Activated T-helper 1 cell treated with anti-CD3 and anti-CD28 coated beads, Interleukin-12 subunit alpha, Interleukin-12 subunit beta, Interleukin-2, Interleukin-4 antibody, amounts not matched to agents 30 ng/mL and 10 ng/mL and 1 ng/mL, durations not matched to agents 14 hours and 24 hours and 36 hours (primary cell): ENCODE measurements at regions not wholly inside any gene's neighbourhood (a gene's known extent, or its start where the extent isn't known, plus 50 kb on each side); places are given as distances from the start of the nearest gene placed in this dataset.
"Not testable (repeated sequence)": the region's sequence is repeated elsewhere in the genome, so short reads cannot be mapped to it uniquely, and the experiment has no call there.

Source experiments
- DNase-seq: peaks from one replicate; pipeline ENCODE4 v3.0.0; 2021; ENCODE audit warnings: low spot score
- H3K27ac Mint-ChIP-seq: one replicate; pipeline ENCODE4 v1.8.0; 2021; ENCODE audit warnings: mild to moderate bottlenecking, mixed read lengths
- H3K27me3 Mint-ChIP-seq: one replicate; pipeline ENCODE4 v1.8.0; 2022; ENCODE audit warnings: mild to moderate bottlenecking, moderate library complexity, mixed read lengths; ENCODE audit not compliant: insufficient read depth
- H3K36me3 Mint-ChIP-seq: one replicate; pipeline ENCODE4 v1.8.0; 2021; ENCODE audit warnings: low read depth, mixed read lengths
- H3K4me1 Mint-ChIP-seq: one replicate; pipeline ENCODE4 v1.8.0; 2021; ENCODE audit warnings: low read depth, mixed read lengths
- H3K4me3 Mint-ChIP-seq: one replicate; pipeline ENCODE4 v1.8.0; 2021; ENCODE audit warnings: mild to moderate bottlenecking, moderate library complexity, mixed read lengths
- H3K9me3 Mint-ChIP-seq: one replicate; pipeline ENCODE4 v1.8.0; 2021; ENCODE audit warnings: mixed read lengths
- intact Hi-C: fragments of 100-400 bp; cut with micrococcal nuclease; formaldehyde crosslinking; loops from one replicate; pipeline ENCODE4 v1.15.1; 2024

DNA sequence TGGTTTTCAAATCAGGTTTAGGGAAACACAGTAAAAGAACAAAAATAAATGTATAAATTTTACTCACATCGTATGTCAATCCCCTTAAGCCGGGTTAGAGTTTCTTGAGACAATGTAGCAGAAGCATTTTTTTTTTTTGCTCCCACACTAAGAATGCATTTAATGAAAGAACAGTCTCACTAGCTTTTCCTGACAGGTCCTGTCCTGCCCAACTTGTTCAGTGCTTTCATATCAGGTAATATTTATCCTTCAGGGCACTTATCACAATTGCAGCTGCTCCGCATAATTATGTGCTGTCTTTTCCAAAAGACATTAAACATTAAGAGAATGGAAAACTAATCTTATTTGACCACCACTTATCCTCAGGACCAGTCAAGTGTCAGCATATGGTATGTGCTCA lies 632.0 kb downstream of the HTR1B start:
- H3K36me3 Mint-ChIP-seq, result no peaks in the 10 kb centered on the region
- H3K9me3 Mint-ChIP-seq, result peaks cover 8% of the 10 kb centered on the region
- H3K4me1 Mint-ChIP-seq, result no peaks in the 10 kb centered on the region
- DNase-seq, result no peak
- no peaks in the 10 kb centered on the region for H3K27me3 Mint-ChIP-seq
- H3K4me3 Mint-ChIP-seq, result no peak overlapping the region
- H3K27ac Mint-ChIP-seq, result no peak overlapping the region
- intact Hi-C loops, result no loop called here

DNA sequence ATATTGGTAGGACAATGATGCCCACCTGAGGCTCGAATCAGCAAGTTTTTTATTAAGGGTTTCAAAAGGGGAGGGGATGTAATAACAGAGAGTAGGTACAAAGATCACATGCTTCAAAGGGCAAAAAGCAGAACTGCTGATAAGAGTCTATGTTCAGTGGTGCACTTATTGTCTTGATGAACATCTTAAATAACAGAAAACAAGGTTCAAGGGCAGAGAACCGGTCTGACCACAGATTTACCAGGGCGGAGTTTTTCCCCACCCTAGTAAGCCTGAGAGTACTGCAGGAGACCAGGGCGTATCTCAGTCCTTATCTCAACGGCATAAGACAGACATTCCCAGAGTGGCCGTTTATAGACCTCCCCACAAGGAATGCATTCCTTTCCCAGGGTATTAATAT lies 639.7 kb downstream of the HTR1B start:
- DNase-seq, H3K4me1 Mint-ChIP-seq, intact Hi-C loops, H3K36me3 Mint-ChIP-seq, H3K27me3 Mint-ChIP-seq, H3K27ac Mint-ChIP-seq, H3K4me3 Mint-ChIP-seq: not testable (repeated sequence)
- peaks cover 22% of the 10 kb centered on the region for H3K9me3 Mint-ChIP-seq

DNA sequence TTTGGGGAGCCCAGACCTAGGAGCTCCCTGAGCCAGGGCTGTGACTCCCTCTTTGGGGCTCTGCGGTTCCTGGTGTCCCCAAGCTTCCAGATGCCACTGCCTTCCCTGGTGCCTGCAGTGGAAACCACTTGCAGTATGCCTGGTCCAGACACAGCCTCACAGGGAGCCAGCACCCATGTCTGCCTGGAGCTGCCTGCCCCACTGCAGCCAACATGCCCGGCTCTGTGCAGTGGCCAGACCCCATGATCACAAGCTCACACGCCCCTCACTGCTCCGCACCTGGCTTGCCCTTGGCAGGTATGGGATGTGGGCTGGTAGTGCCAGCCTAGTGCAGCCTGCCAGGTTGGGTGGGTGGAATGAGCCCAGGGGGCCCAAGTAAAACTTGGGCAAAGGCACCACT lies 644.8 kb downstream of the HTR1B start:
- Mint-ChIP-seq H3K36me3 (no peaks in the 10 kb centered on the region), H3K27me3 (no peaks in the 10 kb centered on the region), H3K4me1 (no peaks in the 10 kb centered on the region), H3K27ac (no peak overlapping the region), H3K9me3 (peaks cover 17% of the 10 kb centered on the region), H3K4me3 (no peak overlapping the region)
- intact Hi-C loops, result no loop called here
- DNase-seq, result no peak

DNA sequence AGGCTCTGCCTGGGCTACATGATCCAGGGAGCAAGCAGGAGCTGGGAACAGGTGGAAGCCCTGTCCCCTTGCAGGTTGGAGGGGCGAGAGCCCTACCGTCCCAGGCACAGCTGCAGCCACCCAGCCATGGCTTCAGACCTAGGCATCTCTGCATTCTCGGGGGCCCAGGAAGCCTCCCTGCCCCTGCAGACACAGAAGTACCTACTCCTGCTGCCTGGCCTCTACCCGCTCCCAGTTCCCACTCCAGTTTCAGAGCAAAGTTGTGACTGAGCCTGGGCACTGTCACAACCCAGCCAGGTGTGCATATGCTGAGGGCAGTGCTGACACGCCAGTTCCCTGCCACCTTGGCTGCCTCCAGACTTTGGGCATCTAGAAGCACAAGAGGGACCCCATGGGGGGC lies 645.9 kb downstream of the HTR1B start:
- H3K27ac Mint-ChIP-seq, result no peak overlapping the region
- no peaks in the 10 kb centered on the region for H3K36me3 Mint-ChIP-seq
- DNase-seq, result no peak
- intact Hi-C loops, result no loop called here
- no peaks in the 10 kb centered on the region for H3K4me1 Mint-ChIP-seq
- H3K9me3 Mint-ChIP-seq, result peaks cover 11% of the 10 kb centered on the region
- H3K4me3 Mint-ChIP-seq, result no peak overlapping the region
- no peaks in the 10 kb centered on the region for H3K27me3 Mint-ChIP-seq

DNA sequence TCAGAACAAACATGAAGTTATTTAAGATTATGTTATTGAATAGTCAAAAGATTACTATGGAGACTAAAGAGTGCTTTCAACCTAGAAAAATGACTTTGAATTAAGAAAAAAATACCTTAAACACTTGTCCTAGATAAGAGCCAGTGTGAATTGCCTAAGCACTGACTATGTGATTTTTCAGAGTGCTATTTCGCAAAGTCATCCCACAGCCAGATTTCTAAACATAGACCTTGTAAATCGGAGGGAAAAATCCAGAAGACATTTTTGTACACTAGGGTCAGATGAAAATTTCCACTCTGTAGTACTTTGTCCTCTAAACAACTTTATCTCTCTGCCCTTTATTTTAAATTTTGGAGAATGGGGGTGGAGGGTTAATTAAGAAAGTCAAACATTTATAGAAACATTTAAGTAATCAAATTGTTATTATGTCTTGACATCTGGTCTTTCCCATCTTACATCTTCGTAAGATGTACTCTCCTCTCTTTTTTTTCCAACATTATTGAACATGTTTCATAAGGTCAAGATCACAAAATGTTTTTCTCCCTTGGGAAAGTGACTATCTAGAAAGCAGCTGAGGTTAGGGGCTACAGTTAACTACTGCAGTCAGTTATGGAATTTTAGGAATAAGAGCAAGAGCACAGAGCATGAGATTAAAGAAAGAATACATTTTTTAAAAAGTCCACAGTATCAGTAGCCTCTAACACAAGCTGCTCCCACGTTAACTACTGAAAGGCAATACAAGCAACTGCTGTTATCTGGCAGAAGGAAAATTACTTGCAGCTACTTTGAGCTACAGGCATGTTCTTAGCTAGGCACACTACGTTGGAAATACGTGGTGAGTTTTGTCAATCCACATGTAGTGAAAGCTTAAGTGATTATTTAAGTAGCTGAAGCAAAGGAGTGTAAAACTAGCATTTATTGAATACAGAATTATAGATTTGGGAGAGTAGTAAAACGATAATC lies 648.5 kb downstream of the HTR1B start:
- Mint-ChIP-seq H3K4me1 (no peaks in the 10 kb centered on the region), H3K9me3 (peaks cover 7% of the 10 kb centered on the region), H3K27me3 (no peaks in the 10 kb centered on the region), H3K36me3 (no peaks in the 10 kb centered on the region), H3K27ac (no peak overlapping the region), H3K4me3 (no peak overlapping the region)
- intact Hi-C loops, result no loop called here
- DNase-seq, result no peak

DNA sequence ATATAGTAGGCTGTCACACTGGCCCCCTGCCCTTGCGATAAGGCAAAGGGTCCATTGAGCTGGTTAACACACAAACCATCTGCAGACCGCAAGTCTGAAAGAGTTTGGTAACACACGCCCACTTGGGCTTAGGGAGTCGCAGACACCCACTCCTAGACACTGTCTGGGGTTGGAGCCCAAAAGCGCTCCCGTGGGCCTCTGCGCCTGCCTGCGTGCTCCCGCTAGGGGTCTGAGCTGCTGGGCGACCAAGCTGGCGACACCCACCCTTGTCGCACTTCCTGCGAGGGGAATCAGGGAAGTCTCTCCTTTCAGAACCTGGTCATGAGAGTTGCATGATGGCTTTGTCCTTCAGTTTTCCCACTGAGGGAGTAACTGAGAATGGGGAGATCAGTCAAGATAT lies 653.0 kb downstream of the HTR1B start:
- no peaks in the 10 kb centered on the region for H3K27me3 Mint-ChIP-seq
- DNase-seq, result no peak
- H3K4me1 Mint-ChIP-seq, result no peaks in the 10 kb centered on the region
- no peak overlapping the region for H3K4me3 Mint-ChIP-seq
- H3K36me3 Mint-ChIP-seq, result no peaks in the 10 kb centered on the region
- peaks cover 4% of the 10 kb centered on the region for H3K9me3 Mint-ChIP-seq
- no peak overlapping the region for H3K27ac Mint-ChIP-seq
- intact Hi-C loops, result no loop called here

DNA sequence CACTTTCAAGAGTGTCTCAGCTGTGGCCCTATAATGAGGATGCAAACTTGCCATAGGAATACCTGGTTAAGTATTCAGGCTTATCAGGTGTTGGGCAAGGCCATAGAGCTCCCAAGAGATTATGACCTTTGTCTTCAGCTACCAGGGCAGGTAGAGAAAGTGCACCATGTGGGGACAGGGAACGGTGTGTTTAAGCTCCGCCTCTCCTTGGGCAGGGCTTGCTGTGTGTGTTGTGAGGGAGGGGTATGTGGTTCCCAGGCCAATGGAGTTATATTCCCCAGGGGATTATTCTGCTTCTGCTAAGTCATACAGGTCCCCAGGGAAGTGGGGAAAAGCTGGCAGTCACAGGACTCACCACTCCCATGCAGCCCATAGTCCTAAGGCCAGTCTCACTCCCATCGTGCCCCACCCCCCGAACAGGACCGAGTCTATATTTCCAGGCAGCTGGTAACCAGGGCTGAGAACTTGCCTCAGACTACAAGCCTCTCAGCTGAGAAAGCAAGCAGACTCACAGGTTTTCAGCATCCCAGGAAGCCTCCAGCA lies 660.2 kb downstream of the HTR1B start:
- Mint-ChIP-seq H3K4me1 (no peaks in the 10 kb centered on the region), H3K9me3 (peaks cover 14% of the 10 kb centered on the region), H3K27me3 (no peaks in the 10 kb centered on the region), H3K27ac (no peak overlapping the region), H3K4me3 (no peak overlapping the region), H3K36me3 (no peaks in the 10 kb centered on the region)
- DNase-seq, result no peak
- intact Hi-C loops, result no loop called here

DNA sequence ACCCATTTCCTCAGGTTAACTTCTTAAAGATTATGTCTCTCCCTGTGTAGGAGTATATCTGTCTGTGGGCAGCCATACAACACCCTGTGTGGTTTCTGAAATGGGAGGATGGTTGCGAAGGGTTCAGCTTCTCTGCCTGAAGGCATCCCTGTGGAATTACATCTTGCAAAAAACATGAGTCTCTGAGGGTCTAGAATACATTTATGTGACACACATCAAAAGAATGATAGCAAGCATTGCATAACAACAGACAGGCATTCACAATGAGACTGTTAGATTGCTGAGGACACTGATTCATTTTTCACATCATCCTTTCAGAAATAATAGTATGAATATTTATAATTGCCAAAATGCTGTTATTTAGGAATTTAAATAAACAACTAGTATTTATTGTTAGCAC lies 670.9 kb downstream of the HTR1B start:
- no peaks in the 10 kb centered on the region for H3K4me1 Mint-ChIP-seq
- intact Hi-C loops, result no loop called here
- H3K4me3 Mint-ChIP-seq, result no peak overlapping the region
- no peaks in the 10 kb centered on the region for H3K9me3 Mint-ChIP-seq
- no peak overlapping the region for H3K27ac Mint-ChIP-seq
- no peaks in the 10 kb centered on the region for H3K36me3 Mint-ChIP-seq
- DNase-seq, result no peak
- H3K27me3 Mint-ChIP-seq, result no peaks in the 10 kb centered on the region

DNA sequence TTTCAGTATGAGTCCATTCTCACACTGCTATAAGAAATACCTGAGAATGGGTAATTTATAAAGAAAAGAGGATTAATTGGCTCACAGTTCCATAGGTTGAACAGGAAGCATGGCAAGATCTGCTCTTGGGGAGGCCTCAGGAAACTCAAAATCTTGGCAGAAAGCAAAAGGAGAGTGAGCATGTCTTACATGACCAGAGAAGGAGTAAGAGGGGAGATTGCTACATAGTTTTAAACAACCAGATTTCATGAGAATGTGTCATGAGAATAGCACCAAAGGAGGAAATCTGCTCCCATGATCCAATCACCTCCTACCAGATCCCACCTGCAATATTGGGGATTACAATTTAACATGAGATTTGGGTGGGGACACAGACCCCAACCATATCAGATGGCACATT lies 672.4 kb downstream of the HTR1B start:
- Mint-ChIP-seq H3K4me1 (no peaks in the 10 kb centered on the region), H3K9me3 (no peaks in the 10 kb centered on the region), H3K27ac (no peak overlapping the region), H3K36me3 (no peaks in the 10 kb centered on the region), H3K27me3 (no peaks in the 10 kb centered on the region), H3K4me3 (no peak overlapping the region)
- no peak for DNase-seq
- intact Hi-C loops, result no loop called here

DNA sequence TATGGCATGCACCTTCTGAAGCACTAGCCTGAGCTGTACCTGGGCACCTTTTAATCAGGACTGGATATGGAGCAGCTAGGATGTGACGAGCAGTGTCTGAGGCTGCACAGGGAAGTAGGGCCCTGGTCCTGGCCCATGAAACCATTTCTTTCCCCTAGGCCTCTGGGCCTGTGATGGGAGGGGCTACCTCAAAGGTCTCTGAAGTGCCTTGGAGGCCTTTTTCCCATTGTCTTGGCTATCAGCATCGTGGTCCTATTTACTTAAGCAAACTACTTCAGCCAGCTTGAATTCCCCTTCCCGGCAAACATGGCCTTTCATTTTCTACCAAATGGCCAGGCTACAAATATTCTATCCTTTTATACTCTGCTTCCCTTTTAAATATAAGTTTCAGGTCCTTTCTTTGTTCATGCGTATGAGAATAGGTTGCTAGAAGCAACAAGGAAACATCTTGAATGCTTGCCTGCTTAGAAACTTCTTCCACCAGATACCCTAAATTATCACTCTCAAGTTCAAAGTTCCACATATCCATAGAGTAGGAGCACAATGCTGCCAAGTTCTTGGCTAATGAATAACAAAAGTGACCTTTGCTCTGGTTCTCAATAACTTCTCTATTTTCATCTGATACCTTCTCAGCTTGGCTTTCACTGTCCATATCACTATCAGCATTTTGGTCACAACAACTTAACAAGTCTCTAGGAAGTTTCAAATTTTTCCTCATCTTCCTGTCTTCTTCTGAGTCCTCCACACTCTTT lies 673.1 kb downstream of the HTR1B start:
- Mint-ChIP-seq H3K27me3 (no peaks in the 10 kb centered on the region), H3K4me3 (no peak overlapping the region), H3K36me3 (no peaks in the 10 kb centered on the region), H3K9me3 (no peaks in the 10 kb centered on the region), H3K27ac (no peak overlapping the region), H3K4me1 (no peaks in the 10 kb centered on the region)
- no peak for DNase-seq
- intact Hi-C loops, result no loop called here

DNA sequence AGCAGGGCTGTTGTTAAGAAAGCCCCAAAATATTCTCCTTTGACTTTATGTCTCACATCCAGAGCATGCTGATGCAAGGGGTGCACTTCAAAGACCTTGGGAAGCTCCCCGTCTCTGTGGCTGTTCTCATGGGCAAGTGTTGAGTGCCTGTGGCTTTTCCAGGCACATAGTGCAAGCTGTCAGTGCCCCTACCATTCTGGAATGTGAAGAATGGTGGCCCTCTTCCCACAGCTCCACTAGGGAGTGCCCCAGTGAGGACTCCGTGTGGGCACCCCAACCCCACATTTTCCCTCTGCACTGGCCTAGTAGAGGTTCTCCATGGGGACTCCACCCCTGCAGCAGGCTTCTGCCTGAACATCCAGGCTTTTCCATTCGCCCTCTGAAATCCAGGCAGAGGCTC lies 673.7 kb downstream of the HTR1B start:
- DNase-seq, result no peak
- Mint-ChIP-seq H3K36me3 (no peaks in the 10 kb centered on the region), H3K27ac (no peak overlapping the region), H3K27me3 (no peaks in the 10 kb centered on the region), H3K4me3 (no peak overlapping the region), H3K9me3 (no peaks in the 10 kb centered on the region), H3K4me1 (no peaks in the 10 kb centered on the region)
- intact Hi-C loops, result no loop called here

DNA sequence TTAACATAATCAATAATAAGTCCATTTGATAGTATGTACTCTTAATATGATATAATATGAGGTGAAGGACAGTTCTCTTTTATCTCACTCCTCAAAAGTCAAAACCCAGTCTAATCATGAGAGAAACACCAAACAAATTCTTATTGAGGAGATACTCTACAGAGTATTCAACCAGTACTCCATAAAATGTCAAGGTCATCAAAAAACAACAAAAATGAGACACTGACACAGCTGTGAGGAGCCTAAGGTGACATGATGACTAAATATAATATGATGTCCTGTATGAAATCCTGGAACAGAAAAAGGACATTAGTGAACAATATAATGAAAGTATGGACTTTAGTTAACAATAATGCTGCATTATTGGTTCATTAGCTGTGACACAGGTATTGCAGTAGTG lies 675.1 kb downstream of the HTR1B start:
- no peaks in the 10 kb centered on the region for H3K36me3 Mint-ChIP-seq
- no peaks in the 10 kb centered on the region for H3K4me1 Mint-ChIP-seq
- H3K9me3 Mint-ChIP-seq, result no peaks in the 10 kb centered on the region
- H3K4me3 Mint-ChIP-seq, result no peak overlapping the region
- no peaks in the 10 kb centered on the region for H3K27me3 Mint-ChIP-seq
- no peak for DNase-seq
- no peak overlapping the region for H3K27ac Mint-ChIP-seq
- intact Hi-C loops, result no loop called here

DNA sequence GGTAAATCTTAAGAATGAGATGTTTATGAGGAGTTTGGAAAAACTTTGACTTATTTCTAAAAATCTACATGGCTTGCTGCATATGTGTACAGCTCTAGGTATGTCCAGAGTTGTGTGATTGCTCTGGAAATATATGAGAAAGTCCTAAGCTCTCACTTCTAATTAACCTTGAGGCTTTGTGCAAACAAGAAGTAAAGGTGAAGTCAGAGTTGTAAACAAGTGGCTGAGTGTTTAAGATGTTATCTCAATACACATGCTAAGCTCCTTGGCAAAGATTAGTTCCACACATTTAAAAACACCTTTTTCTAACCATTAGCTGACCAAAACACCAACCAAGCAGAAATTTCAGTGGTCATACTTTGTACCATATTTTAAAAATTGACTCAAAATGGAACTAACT lies 684.2 kb downstream of the HTR1B start:
- no peaks in the 10 kb centered on the region for H3K36me3 Mint-ChIP-seq
- DNase-seq, result no peak
- H3K27ac Mint-ChIP-seq, result no peak overlapping the region
- H3K4me3 Mint-ChIP-seq, result no peak overlapping the region
- intact Hi-C loops, result no loop called here
- no peaks in the 10 kb centered on the region for H3K9me3 Mint-ChIP-seq
- no peaks in the 10 kb centered on the region for H3K27me3 Mint-ChIP-seq
- H3K4me1 Mint-ChIP-seq, result no peaks in the 10 kb centered on the region
